ENCODE measurements at regions not wholly inside any gene's neighbourhood (a gene's known extent, or its start where the extent isn't known, plus 50 kb on each side); places are given as distances from the start of the nearest gene placed in this dataset.

GRCh38 chr9:31950756-31951155 lies 433.7 kb upstream of the ACO1 start:
- Histone ChIP-seq H3K4me1 (ENCODE audit: control insufficient read depth, insufficient read depth, low read length) (no peaks in the 10 kb centered on the region), H3K4me3 (ENCODE audit: low read length) (no peak overlapping the region), H3K27me3 (replicated peaks; ENCODE audit: control insufficient read depth, insufficient read depth, low read length) (no peaks in the 10 kb centered on the region), H3K9me3 (ENCODE audit: control insufficient read depth, low read length) (peaks cover 5% of the 10 kb centered on the region), H3K9ac (ENCODE audit: low read length) (no peak overlapping the region), H3K36me3 (ENCODE audit: control insufficient read depth, insufficient read depth, low read length, severe bottlenecking) (no peaks in the 10 kb centered on the region)
- no peak for DNase-seq (ENCODE audit: low read depth)

GRCh38 chr9:31958572-31958971 lies 425.9 kb upstream of the ACO1 start:
- no peaks in the 10 kb centered on the region for H3K36me3 ChIP-seq (ENCODE audit: control insufficient read depth, insufficient read depth, low read length, severe bottlenecking)
- no peaks in the 10 kb centered on the region for H3K4me1 ChIP-seq (ENCODE audit: control insufficient read depth, insufficient read depth, low read length)
- DNase-seq (ENCODE audit: low read depth), result no peak
- no peak overlapping the region for H3K9ac ChIP-seq (ENCODE audit: low read length)
- H3K4me3 ChIP-seq (ENCODE audit: low read length), result no peak overlapping the region
- peaks cover 47% of the 10 kb centered on the region for H3K9me3 ChIP-seq (ENCODE audit: control insufficient read depth, low read length)
- no peaks in the 10 kb centered on the region for H3K27me3 ChIP-seq (replicated peaks; ENCODE audit: control insufficient read depth, insufficient read depth, low read length)

GRCh38 chr9:31969552-31969951 lies 414.9 kb upstream of the ACO1 start:
- Histone ChIP-seq H3K27me3 (replicated peaks; ENCODE audit: control insufficient read depth, insufficient read depth, low read length) (no peaks in the 10 kb centered on the region), H3K9ac (ENCODE audit: low read length) (no peak overlapping the region), H3K4me3 (ENCODE audit: low read length) (no peak overlapping the region), H3K9me3 (ENCODE audit: control insufficient read depth, low read length) (peaks cover 7% of the 10 kb centered on the region), H3K4me1 (ENCODE audit: control insufficient read depth, insufficient read depth, low read length) (no peaks in the 10 kb centered on the region), H3K36me3 (ENCODE audit: control insufficient read depth, insufficient read depth, low read length, severe bottlenecking) (no peaks in the 10 kb centered on the region)
- no peak for DNase-seq (ENCODE audit: low read depth)

DNA sequence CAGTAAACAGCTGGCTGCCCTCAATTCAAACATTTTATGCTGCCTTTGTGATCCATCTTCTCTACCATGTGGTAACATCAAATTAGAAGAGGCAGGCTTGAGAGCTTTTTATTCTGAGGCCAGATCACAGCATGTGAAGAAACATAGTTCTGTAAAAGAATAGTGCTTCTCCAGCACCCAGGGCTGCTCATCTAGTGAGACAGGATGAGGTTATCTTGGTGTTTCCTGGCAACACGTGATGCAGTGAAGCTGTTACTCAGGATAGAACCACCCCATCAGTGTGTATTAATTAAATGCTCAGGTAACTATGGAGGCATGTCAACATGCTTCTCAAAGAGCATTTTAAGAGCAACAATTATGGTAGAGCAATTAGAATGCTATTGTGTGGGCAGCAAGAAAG lies 400.5 kb upstream of the ACO1 start:
- H3K9me3 ChIP-seq (ENCODE audit: control insufficient read depth, low read length), result peaks cover 6% of the 10 kb centered on the region
- H3K27me3 ChIP-seq (replicated peaks; ENCODE audit: control insufficient read depth, insufficient read depth, low read length), result no peaks in the 10 kb centered on the region
- no peaks in the 10 kb centered on the region for H3K4me1 ChIP-seq (ENCODE audit: control insufficient read depth, insufficient read depth, low read length)
- no peak for DNase-seq (ENCODE audit: low read depth)
- no peak overlapping the region for H3K9ac ChIP-seq (ENCODE audit: low read length)
- no peak overlapping the region for H3K4me3 ChIP-seq (ENCODE audit: low read length)
- no peaks in the 10 kb centered on the region for H3K36me3 ChIP-seq (ENCODE audit: control insufficient read depth, insufficient read depth, low read length, severe bottlenecking)

DNA sequence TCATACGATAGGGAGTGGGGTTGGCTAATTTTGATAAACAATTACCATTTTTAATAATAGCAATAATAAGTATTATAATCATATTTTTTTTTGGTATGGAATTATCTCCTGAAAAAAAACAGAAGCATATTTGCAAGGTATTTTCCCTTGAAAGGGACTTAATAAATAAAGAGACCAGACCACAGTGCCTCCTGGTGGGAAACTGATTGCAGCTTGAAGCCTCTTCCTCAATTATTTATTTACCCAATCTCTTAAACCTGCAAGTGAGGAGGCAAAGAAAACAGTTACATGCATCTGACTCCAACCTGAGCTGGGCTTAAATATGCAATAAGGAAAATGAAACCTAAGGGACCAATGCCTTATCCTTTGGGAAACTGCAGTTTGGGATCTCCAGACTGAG lies 388.1 kb upstream of the ACO1 start:
- no peaks in the 10 kb centered on the region for H3K4me1 ChIP-seq (ENCODE audit: control insufficient read depth, insufficient read depth, low read length)
- H3K36me3 ChIP-seq (ENCODE audit: control insufficient read depth, insufficient read depth, low read length, severe bottlenecking), result no peaks in the 10 kb centered on the region
- H3K4me3 ChIP-seq (ENCODE audit: low read length), result no peak overlapping the region
- H3K27me3 ChIP-seq (replicated peaks; ENCODE audit: control insufficient read depth, insufficient read depth, low read length), result no peaks in the 10 kb centered on the region
- no peak for DNase-seq (ENCODE audit: low read depth)
- H3K9me3 ChIP-seq (ENCODE audit: control insufficient read depth, low read length), result no peaks in the 10 kb centered on the region
- no peak overlapping the region for H3K9ac ChIP-seq (ENCODE audit: low read length)

GRCh38 chr9:32004431-32005076 lies 379.9 kb upstream of the ACO1 start:
- Histone ChIP-seq H3K27me3 (replicated peaks; ENCODE audit: control insufficient read depth, insufficient read depth, low read length) (no peaks in the 10 kb centered on the region), H3K4me1 (ENCODE audit: control insufficient read depth, insufficient read depth, low read length) (no peaks in the 10 kb centered on the region), H3K4me3 (ENCODE audit: low read length) (no peak overlapping the region), H3K9ac (ENCODE audit: low read length) (no peak overlapping the region), H3K9me3 (ENCODE audit: control insufficient read depth, low read length) (no peaks in the 10 kb centered on the region), H3K36me3 (ENCODE audit: control insufficient read depth, insufficient read depth, low read length, severe bottlenecking) (no peaks in the 10 kb centered on the region)
- DNase-seq (ENCODE audit: low read depth), result no peak

- H3K36me3 ChIP-seq (ENCODE audit: control insufficient read depth, insufficient read depth, low read length, severe bottlenecking), result no peaks in the 10 kb centered on the region
- H3K9ac ChIP-seq (ENCODE audit: low read length), result no peak overlapping the region
- no peaks in the 10 kb centered on the region for H3K27me3 ChIP-seq (replicated peaks; ENCODE audit: control insufficient read depth, insufficient read depth, low read length)
- H3K4me1 ChIP-seq (ENCODE audit: control insufficient read depth, insufficient read depth, low read length), result no peaks in the 10 kb centered on the region
- DNase-seq (ENCODE audit: low read depth), result no peak
- H3K4me3 ChIP-seq (ENCODE audit: low read length), result no peak overlapping the region
- H3K9me3 ChIP-seq (ENCODE audit: control insufficient read depth, low read length), result no peaks in the 10 kb centered on the region
Measured at GRCh38 chr9:32010322-32010721, 374.1 kb upstream of the ACO1 start.

GRCh38 chr9:32011049-32011448 lies 373.4 kb upstream of the ACO1 start:
- Histone ChIP-seq H3K4me3 (ENCODE audit: low read length) (no peak overlapping the region), H3K4me1 (ENCODE audit: control insufficient read depth, insufficient read depth, low read length) (no peaks in the 10 kb centered on the region), H3K9ac (ENCODE audit: low read length) (no peak overlapping the region), H3K9me3 (ENCODE audit: control insufficient read depth, low read length) (peaks cover under 1% of the 10 kb centered on the region), H3K27me3 (replicated peaks; ENCODE audit: control insufficient read depth, insufficient read depth, low read length) (no peaks in the 10 kb centered on the region), H3K36me3 (ENCODE audit: control insufficient read depth, insufficient read depth, low read length, severe bottlenecking) (no peaks in the 10 kb centered on the region)
- no peak for DNase-seq (ENCODE audit: low read depth)

- Histone ChIP-seq H3K36me3 (ENCODE audit: control insufficient read depth, insufficient read depth, low read length, severe bottlenecking) (no peaks in the 10 kb centered on the region), H3K27me3 (replicated peaks; ENCODE audit: control insufficient read depth, insufficient read depth, low read length) (no peaks in the 10 kb centered on the region), H3K4me3 (ENCODE audit: low read length) (no peak overlapping the region), H3K4me1 (ENCODE audit: control insufficient read depth, insufficient read depth, low read length) (no peaks in the 10 kb centered on the region), H3K9ac (ENCODE audit: low read length) (no peak overlapping the region), H3K9me3 (ENCODE audit: control insufficient read depth, low read length) (peaks cover 3% of the 10 kb centered on the region)
- DNase-seq (ENCODE audit: low read depth), result no peak
Measured at GRCh38 chr9:32015795-32016194, 368.6 kb upstream of the ACO1 start.

DNA sequence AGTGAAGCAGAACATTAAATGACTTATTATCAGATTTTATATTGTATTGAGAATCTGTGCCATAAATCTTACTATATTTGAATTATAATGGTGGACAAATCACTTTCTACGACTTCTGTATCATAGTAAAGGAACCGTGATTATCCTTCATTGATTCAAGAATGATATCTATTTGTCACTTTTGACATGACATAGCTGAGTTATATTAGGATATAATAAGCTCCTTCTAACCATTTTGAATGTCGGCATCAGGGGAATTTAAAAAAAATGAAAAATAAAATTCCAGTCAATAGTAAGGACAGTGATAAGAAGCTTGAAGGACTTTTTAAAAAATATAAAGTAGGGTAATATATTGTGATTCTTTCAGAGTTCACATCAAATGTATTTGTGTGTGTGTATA lies 338.9 kb upstream of the ACO1 start:
- Histone ChIP-seq H3K27me3 (replicated peaks; ENCODE audit: control insufficient read depth, insufficient read depth, low read length) (no peaks in the 10 kb centered on the region), H3K36me3 (ENCODE audit: control insufficient read depth, insufficient read depth, low read length, severe bottlenecking) (no peaks in the 10 kb centered on the region), H3K9me3 (ENCODE audit: control insufficient read depth, low read length) (no peaks in the 10 kb centered on the region), H3K4me3 (ENCODE audit: low read length) (no peak overlapping the region), H3K4me1 (ENCODE audit: control insufficient read depth, insufficient read depth, low read length) (no peaks in the 10 kb centered on the region), H3K9ac (ENCODE audit: low read length) (no peak overlapping the region)
- DNase-seq (ENCODE audit: low read depth), result no peak

- no peak for DNase-seq (ENCODE audit: low read depth)
- H3K4me1 ChIP-seq (ENCODE audit: control insufficient read depth, insufficient read depth, low read length), result no peaks in the 10 kb centered on the region
- H3K9ac ChIP-seq (ENCODE audit: low read length), result no peak overlapping the region
- H3K4me3 ChIP-seq (ENCODE audit: low read length), result no peak overlapping the region
- no peaks in the 10 kb centered on the region for H3K27me3 ChIP-seq (replicated peaks; ENCODE audit: control insufficient read depth, insufficient read depth, low read length)
- H3K9me3 ChIP-seq (ENCODE audit: control insufficient read depth, low read length), result no peaks in the 10 kb centered on the region
- no peaks in the 10 kb centered on the region for H3K36me3 ChIP-seq (ENCODE audit: control insufficient read depth, insufficient read depth, low read length, severe bottlenecking)
Measured at GRCh38 chr9:32067261-32067660, 317.2 kb upstream of the ACO1 start.

DNA sequence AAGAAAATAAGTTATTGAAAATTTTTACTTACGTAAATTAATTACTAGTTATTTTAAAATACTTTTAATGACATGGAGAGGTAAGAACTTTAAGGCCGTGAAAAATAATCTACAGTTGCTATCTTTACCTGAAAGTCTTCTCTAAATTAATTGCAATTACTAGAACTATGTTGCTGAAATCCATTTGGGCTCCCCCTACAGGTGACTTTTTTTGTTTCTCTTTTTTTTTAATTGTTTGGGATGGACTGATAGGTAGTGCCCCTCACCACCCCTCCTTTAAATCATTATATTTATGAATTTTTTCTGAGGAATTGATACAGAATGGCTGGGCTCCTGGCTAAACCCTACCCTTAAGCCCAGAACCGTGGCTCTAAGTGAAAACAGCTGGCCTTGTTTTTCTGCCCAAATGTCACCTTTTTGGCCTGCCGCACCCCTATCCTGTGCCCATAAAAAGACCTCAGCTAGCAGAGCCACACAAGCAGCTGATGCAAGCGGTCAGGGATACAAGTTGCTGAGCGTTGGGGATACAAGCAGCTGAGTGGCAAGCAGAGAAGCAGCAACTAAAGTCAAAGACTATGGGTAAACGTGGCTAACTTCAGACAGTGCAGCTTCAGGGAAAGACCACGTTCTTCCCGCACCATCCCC lies 315.2 kb upstream of the ACO1 start:
- no peaks in the 10 kb centered on the region for H3K9me3 ChIP-seq (ENCODE audit: control insufficient read depth, low read length)
- DNase-seq (ENCODE audit: low read depth), result peak; percentile 1
- no peaks in the 10 kb centered on the region for H3K36me3 ChIP-seq (ENCODE audit: control insufficient read depth, insufficient read depth, low read length, severe bottlenecking)
- no peak overlapping the region for H3K9ac ChIP-seq (ENCODE audit: low read length)
- H3K4me3 ChIP-seq (ENCODE audit: low read length), result no peak overlapping the region
- H3K27me3 ChIP-seq (replicated peaks; ENCODE audit: control insufficient read depth, insufficient read depth, low read length), result no peaks in the 10 kb centered on the region
- no peaks in the 10 kb centered on the region for H3K4me1 ChIP-seq (ENCODE audit: control insufficient read depth, insufficient read depth, low read length)

Measured in adipocyte (in vitro differentiated cells).